ENCODE measurements at regions not wholly inside any gene's neighbourhood (a gene's known extent, or its start where the extent isn't known, plus 50 kb on each side); places are given as distances from the start of the nearest gene placed in this dataset.

GRCh38 chr7:96784597-96784996, 75.0 kb upstream of the SEM1 start:
- Mint-ChIP-seq H3K4me3 (no peak overlapping the region), H3K9me3 (no peaks in the 10 kb centered on the region), H3K4me1 (peaks cover 37 to 38% of the 10 kb centered on the region in 2 experiments), H3K27ac (no peak overlapping the region), H3K36me3 (ENCODE audit: insufficient read depth in 1 of 3, low read depth in 3 of 3) (no peaks in the 10 kb centered on the region), H3K27me3 (ENCODE audit: low read depth) (no peaks in the 10 kb centered on the region)
- Histone ChIP-seq H4K20me1 (ENCODE audit: control insufficient read depth, insufficient read depth, insufficient read length) (no peaks in the 10 kb centered on the region), H3K14ac (ENCODE audit: insufficient read depth, low read length) (no peak overlapping the region), H3K79me2 (ENCODE audit: insufficient read depth, low read length) (no peaks in the 10 kb centered on the region), H3K4me2 (ENCODE audit: insufficient read depth, insufficient read length, low read length) (no peak overlapping the region), H2AK5ac (ENCODE audit: insufficient read length, low read length) (no peak overlapping the region), H2BK20ac (ENCODE audit: low read depth, low read length, poor library complexity, severe bottlenecking) (no peak overlapping the region), H4K8ac (replicated peaks; ENCODE audit: insufficient read length, low read depth, low read length) (no peak overlapping the region), H3K23ac (ENCODE audit: insufficient read length, low read depth, low read length) (no peak overlapping the region), H2AFZ (ENCODE audit: low read length) (no peak overlapping the region), H2BK15ac (ENCODE audit: low read depth, low read length) (no peak overlapping the region), H3K9ac (ENCODE audit: extremely low read depth, insufficient read length, low read length) (no peak overlapping the region), H3K18ac (ENCODE audit: insufficient read length, low read depth, low read length) (no peak overlapping the region), H2BK120ac (ENCODE audit: low read depth, low read length, poor library complexity, severe bottlenecking) (no peak overlapping the region), H3T11ph (ENCODE audit: low read length) (no peak overlapping the region), H3K56ac (ENCODE audit: insufficient read length, low read depth, low read length) (no peak overlapping the region), H3K9me3 (ENCODE audit: control insufficient read depth, low read depth, low read length) (no peaks in the 10 kb centered on the region), H3K23me2 (ENCODE audit: insufficient read length, low read depth, low read length, poor library complexity, severe bottlenecking) (no peaks in the 10 kb centered on the region), H3K27me3 (ENCODE audit: insufficient read depth, low read length) (no peaks in the 10 kb centered on the region), H3K4ac (ENCODE audit: low read depth, low read length) (no peak overlapping the region), H3K79me1 (ENCODE audit: insufficient read depth, low read depth, low read length, poor library complexity, severe bottlenecking) (no peaks in the 10 kb centered on the region), H3K4me1 (ENCODE audit: insufficient read depth, low read length) (peaks cover 2% of the 10 kb centered on the region; the same call in 1 of the 2 replicates), H2BK12ac (ENCODE audit: insufficient read length, low read depth, low read length) (no peak overlapping the region), H4K91ac (ENCODE audit: insufficient read length, low read depth, low read length) (no peak overlapping the region), H3K27ac (ENCODE audit: insufficient read length, low read depth, low read length) (no peak overlapping the region), H4K5ac (ENCODE audit: insufficient read length, low read depth, low read length) (no peak overlapping the region), H2BK5ac (ENCODE audit: insufficient read length, low read length) (no peak overlapping the region)
- no CpG with 5 or more reads among the region's 1 CpG for WGBS (ENCODE audit: extremely low coverage, insufficient read length, low lambda C conversion rate)
- no peak for TF ChIP-seq CTCF (conservative IDR thresholded peaks at IDR 0.05)
- DNase-seq = no peak
